ENCODE measurements at regions not wholly inside any gene's neighbourhood (a gene's known extent, or its start where the extent isn't known, plus 50 kb on each side); places are given as distances from the start of the nearest gene placed in this dataset.

DNA sequence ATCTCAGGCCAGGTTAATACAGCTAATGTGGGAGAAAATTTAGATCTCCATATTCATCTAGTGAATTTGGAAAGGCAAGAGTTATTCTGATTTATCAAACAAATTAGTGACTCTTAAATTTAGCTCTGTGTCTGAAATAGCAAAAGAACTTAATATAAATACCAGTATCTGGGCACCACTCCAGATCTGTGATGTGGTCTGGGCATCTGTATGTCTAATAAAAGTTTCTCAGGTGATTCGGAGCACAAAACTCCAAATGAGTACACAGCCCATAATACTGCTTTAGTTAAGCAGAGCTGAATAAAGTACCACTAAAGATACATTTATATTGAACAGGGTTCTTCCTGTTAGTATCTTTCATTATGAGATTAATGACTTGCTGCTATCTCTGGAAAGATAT, 261.4 kb downstream of the BAMBI start:
- TF ChIP-seq CTCF (conservative IDR thresholded peaks at IDR 0.05; ENCODE audit: low read length) (no peak), EZH2phosphoT487 (IDR thresholded peaks at IDR 0.05; ENCODE audit: borderline replicate concordance) (no peak)

All from Loucy (cell line).